GM06990 (cell line): ENCODE measurements at regions not wholly inside any gene's neighbourhood (a gene's known extent, or its start where the extent isn't known, plus 50 kb on each side); places are given as distances from the start of the nearest gene placed in this dataset.

Source experiments
- DNase-seq: peaks from one replicate; pipeline ENCODE4 v3.0.0-alpha.2; 2011; ENCODE audit not compliant: insufficient read length; ENCODE audit errors: extremely low read depth
- H3K27me3 ChIP-seq: replicated peaks from 2 replicates; pipeline ENCODE4 v1.6.0; 2011; ENCODE audit warnings: low read length; ENCODE audit not compliant: control insufficient read depth, insufficient read depth
- H3K36me3 ChIP-seq: 2 replicates; pipeline ENCODE4 v1.5.1; 2011; ENCODE audit warnings: low read length; ENCODE audit not compliant: control insufficient read depth, insufficient read depth
- H3K4me3 ChIP-seq: replicated peaks from 2 replicates; pipeline ENCODE4 v1.5.1; 2011; ENCODE audit warnings: low read depth, mild to moderate bottlenecking, control low read depth, low read length
- TF ChIP-seq, protein P1 (sequence below): IDR thresholded peaks from 2 replicates; pipeline ENCODE4 v1.5.1; 2011; ENCODE audit warnings: low read length, control low read depth, mild to moderate bottlenecking, inconsistent platforms; ENCODE audit not compliant: insufficient read depth, poor library complexity, severe bottlenecking

DNA sequence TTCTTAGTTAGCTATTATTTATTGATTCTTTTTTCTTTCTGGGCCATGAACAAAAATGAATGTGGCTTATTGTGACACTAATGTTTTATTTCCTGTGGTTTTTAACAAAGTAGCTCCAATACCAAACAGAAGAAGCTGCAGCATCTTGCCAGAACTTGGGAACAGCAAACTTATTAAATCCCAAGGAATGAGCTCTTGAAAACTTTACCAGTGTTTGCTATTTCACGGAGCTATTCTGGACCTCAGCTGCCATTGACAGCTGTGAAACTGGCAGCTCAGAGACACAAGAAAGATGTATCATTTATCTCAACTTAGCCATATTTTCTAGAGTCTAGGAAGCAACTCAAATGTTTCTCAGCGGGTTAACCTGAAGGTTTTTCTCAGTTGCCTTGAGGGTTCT, 91.0 kb upstream of the NEUROD1 start:
- TF ChIP-seq, protein P1, sequence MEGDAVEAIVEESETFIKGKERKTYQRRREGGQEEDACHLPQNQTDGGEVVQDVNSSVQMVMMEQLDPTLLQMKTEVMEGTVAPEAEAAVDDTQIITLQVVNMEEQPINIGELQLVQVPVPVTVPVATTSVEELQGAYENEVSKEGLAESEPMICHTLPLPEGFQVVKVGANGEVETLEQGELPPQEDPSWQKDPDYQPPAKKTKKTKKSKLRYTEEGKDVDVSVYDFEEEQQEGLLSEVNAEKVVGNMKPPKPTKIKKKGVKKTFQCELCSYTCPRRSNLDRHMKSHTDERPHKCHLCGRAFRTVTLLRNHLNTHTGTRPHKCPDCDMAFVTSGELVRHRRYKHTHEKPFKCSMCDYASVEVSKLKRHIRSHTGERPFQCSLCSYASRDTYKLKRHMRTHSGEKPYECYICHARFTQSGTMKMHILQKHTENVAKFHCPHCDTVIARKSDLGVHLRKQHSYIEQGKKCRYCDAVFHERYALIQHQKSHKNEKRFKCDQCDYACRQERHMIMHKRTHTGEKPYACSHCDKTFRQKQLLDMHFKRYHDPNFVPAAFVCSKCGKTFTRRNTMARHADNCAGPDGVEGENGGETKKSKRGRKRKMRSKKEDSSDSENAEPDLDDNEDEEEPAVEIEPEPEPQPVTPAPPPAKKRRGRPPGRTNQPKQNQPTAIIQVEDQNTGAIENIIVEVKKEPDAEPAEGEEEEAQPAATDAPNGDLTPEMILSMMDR = no peak
- Histone ChIP-seq H3K27me3 (no peaks in the 10 kb centered on the region; the same call in 1 of the 2 replicates), H3K4me3 (no peak overlapping the region), H3K36me3 (no peaks in the 10 kb centered on the region)
- no peak for DNase-seq

DNA sequence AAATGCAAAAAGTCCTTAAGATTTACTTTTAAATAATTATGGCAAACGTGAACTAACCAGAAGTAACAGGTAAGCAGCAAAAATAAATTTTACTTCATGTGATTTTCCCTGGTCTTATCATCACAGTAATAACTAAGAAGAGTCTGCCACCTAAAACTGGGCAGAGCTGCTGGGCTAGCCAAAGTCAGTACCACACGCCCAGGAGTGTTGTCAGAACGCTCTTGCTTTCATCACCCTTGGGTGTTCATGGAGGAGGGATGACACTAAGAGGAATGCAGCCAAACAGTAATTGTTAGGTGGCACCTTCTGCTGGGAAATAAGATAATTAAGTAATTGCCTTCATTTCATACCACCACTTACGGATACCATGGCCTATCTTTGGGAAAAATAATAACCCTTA, 92.0 kb upstream of the NEUROD1 start:
- no peak for DNase-seq
- TF ChIP-seq, protein P1 = no peak
- H3K27me3 ChIP-seq = no peaks in the 10 kb centered on the region; the same call in 1 of the 2 replicates
- no peaks in the 10 kb centered on the region for H3K36me3 ChIP-seq
- no peak overlapping the region for H3K4me3 ChIP-seq

DNA sequence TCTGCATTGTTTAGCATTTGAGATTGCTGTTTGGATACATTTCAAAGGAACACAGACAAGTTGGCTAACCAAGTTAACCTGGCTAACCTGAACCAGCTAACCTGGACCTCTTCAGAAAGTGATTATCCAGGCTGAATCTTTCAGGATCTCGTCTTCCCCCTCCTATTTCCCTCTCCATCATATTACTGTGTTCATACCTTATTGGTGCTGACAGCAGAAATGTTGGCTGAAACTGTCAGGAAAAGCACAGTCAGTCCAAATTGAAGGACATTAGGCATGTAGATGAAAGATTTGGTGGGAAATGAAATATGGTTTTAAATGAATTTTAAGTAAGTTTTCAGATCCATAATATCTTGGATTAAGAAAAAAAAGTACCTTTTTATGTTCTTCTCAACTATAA, 92.5 kb upstream of the NEUROD1 start:
- Histone ChIP-seq H3K4me3 (no peak overlapping the region), H3K27me3 (no peaks in the 10 kb centered on the region; the same call in 1 of the 2 replicates), H3K36me3 (no peaks in the 10 kb centered on the region)
- TF ChIP-seq, protein P1 = no peak
- no peak for DNase-seq

DNA sequence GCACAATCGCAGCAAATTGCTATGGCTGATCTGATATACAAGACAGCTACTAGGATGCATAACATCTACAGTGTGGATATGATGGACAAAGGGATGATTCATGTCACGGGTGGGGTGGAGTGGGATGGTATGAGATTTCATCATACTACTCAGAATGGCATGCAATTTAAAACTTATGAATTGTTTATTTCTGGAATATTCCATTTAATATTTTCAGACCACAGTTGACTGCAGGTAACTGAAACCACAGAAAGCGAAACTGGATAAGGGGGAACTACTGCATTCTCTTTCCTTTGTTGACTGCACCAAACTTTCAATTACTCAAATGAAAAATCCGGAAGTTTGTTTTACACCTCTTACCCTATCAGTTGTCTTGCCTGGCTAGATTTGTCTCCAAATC, 94.4 kb upstream of the NEUROD1 start:
- peak; percentile 15 for DNase-seq
- H3K4me3 ChIP-seq = no peak overlapping the region
- no peaks in the 10 kb centered on the region; the same call in 1 of the 2 replicates for H3K27me3 ChIP-seq
- TF ChIP-seq, protein P1 = no peak
- no peaks in the 10 kb centered on the region for H3K36me3 ChIP-seq

DNA sequence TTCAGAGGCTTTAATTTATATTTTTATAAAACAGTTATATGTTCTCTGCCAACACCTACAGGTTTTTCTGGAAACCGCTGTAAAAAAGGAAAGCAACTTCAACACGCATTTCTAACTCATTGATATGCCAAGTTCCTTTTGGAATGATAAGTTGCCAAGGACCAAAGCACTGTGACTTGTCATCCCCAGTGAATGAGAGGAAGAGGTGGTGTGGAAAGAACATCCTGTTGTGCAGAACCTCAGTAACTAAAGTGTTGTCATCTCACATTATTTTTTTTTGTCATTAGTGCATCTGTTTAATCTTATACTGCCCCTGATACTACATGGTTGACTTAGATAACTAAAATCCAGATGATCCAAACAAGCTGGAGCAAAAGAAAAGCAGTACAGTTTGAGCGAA, 96.0 kb upstream of the NEUROD1 start:
- Histone ChIP-seq H3K36me3 (no peaks in the 10 kb centered on the region), H3K4me3 (no peak overlapping the region), H3K27me3 (no peaks in the 10 kb centered on the region)
- TF ChIP-seq, protein P1 = no peak
- DNase-seq = no peak

DNA sequence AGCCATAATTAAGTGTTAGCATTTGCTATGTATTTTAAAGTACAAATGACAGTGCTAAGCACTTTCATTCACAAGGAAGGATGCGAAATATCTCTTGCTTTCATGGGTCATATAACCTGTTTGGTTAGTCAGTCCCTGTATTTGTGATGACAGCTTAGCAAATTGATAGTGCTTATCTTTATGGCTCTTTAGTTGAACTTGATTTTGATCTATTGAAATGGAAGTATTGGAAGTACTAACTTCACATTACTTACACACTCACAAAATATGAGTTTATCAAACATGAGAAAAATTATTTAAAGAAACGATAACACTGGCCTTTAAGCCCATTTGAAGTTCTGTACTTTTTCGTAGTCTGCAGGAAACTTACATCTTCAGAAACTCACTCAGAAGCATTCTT, 97.4 kb upstream of the NEUROD1 start:
- Histone ChIP-seq H3K27me3 (no peaks in the 10 kb centered on the region), H3K36me3 (no peaks in the 10 kb centered on the region), H3K4me3 (no peak overlapping the region)
- TF ChIP-seq, protein P1 = no peak
- no peak for DNase-seq
